GM21529 (cell line): ENCODE measurements at regions not wholly inside any gene's neighbourhood (a gene's known extent, or its start where the extent isn't known, plus 50 kb on each side); places are given as distances from the start of the nearest gene placed in this dataset.
"Not testable (repeated sequence)": the region's sequence is repeated elsewhere in the genome, so short reads cannot be mapped to it uniquely, and the experiment has no call there.

Experiments
- ATAC-seq: cut with Tn5 transposase; IDR thresholded peaks from one replicate; pipeline ENCODE4 v1.9.1; 2021; ENCODE audit not compliant: unreplicated experiment

GRCh38 chr13:21261487-21262216 is 85.2 kb downstream of the MRPL57 start:
- ATAC-seq = not testable (repeated sequence)

- ATAC-seq = not testable (repeated sequence)
Measured at GRCh38 chr13:21263909-21264308, 87.5 kb downstream of the MRPL57 start.

GRCh38 chr13:21268485-21268884 is 92.0 kb downstream of the MRPL57 start:
- ATAC-seq = not testable (repeated sequence)

DNA sequence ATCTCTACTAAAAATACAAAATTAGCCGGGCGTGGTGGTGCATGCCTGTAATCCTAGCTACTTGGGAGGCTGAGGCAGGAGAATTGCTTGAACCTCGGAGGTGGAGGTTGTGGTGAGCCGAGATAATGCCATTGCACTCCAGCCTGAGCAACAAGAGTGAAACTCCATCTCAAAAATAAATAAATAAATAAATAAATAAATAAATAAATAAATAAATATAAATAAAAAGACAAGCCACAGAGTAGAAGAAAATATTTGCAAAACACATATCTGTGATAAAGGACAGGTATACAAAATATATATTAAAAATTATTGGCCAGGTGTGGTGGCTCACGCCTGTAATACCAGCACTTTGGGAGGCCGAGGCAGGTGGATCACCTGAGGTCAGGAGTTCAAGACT is 96.0 kb downstream of the MRPL57 start:
- not testable (repeated sequence) for ATAC-seq

- ATAC-seq = not testable (repeated sequence)
Measured at GRCh38 chr13:21274457-21274856, 98.0 kb downstream of the MRPL57 start.

DNA sequence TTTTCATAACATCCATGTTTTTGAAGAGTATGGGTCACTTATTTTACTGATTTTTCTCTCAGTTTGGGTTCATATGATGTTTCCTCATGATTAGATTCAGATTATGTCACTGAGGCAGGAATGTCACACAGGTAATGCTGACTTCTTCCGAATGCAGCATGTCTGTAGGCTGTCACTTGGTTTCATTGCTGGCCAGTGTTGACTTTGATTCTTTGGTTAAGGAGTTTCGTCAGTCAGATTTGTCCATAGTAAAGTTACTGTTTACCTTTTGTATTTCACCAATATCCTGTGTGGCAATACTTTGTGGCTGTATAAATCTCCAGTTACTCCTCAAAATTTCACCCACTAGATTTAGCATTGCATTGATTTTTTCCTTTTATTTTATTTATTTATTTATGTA is 105.6 kb downstream of the MRPL57 start:
- no peak for ATAC-seq

DNA sequence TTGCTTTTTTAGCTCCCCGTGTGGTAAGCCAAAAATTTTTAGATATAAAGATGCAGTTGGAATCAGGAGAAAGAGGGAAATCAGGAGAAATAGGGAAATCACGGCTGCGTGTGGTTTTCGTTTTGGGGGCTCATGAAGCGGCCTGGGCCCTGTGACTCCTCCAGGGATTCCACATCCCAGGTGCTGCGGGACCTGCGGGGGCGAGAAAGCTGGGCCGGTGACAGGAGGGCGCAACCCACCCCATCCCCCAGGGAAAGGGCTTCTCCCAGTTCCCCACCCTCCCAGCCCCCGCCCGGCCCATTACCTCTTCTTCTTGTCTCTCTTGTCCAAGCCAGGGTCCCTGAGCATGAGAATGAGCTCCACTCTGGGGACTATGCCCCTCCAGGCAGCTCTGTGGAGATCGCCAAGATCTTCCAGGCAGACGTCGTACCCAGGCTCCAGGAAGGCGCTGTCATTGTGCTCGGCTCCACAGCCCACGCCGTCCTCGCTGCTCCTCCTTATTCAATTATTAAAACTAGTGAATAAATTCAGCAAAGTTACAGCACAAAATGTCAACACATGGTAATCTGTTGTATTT is 111.0 kb downstream of the MRPL57 start:
- ATAC-seq = no peak

DNA sequence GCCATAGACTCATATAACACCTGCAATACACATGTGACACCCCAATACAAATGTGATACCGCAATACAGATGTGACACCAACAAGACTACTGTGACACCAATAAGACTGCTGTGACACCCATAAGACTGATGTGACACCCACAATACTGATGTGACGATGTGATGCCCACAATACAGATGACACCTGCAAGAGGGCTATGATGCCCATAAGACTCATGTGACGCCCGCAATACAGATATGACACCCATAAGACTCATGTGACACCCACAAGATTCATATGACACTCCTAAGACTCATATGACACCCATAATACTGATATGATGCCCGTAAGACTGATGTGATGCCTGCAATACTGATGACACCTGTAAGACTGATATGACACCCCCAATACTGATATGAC is 113.0 kb downstream of the MRPL57 start:
- ATAC-seq = no peak

GRCh38 chr13:21290442-21291002 is 114.1 kb downstream of the MRPL57 start:
- not testable (repeated sequence) for ATAC-seq

DNA sequence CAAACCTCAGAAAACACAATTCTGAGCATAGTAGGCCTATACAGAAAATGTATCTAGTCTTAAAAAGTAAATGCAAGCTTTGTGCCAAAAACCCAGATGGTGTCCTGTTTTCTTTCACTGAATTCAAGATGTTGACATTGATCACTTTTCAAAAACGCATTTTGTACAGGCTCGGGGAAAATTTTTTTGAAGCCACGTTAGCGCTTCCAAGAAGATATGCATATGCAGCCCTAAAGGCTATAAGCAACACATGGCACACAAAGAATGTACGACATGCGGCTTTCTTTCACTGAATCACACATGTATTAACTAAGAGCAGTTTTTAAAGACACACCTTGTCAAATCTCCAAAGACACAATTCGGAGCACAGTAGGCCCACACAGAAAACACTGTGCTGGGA is 115.4 kb downstream of the MRPL57 start:
- no peak for ATAC-seq

DNA sequence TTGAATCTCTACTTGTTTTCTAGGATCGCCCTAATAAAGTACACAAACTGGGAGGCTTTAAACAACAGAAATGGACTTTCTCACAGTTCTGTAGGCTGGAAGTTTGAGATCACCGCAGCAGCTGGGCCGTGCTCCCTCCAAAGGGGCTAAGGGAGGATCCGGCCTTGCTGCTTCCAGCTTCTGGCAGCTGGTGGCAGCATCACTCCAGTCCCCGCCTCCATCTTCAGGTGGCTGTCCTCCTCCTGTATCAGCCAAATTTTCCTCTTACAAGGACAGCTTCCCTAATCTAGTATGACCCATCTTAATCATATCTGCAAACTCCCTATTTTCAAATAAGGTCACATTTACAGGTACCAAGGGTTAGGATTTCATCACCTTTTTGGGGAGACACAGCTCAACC is 120.5 kb downstream of the MRPL57 start:
- ATAC-seq = peak; percentile 41

DNA sequence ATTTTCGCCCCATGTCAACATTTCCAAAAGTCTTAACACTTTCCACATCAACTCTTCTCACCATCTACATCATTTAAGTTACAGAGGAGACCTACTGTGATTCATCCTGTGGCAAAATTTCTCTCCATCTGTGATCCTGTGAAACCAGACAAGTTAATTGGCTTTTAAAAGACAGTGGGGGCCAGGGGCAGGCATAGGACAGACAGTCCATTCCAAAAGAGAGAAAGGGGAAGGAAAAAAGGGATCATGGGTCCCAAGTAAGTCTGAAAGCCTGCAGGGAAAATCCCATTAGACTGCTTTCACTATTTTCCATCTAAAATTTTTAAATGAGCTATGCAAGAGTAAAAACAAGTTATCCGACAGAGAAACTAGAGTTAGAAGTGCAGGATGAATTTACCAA is 121.0 kb downstream of the MRPL57 start:
- ATAC-seq = no peak

DNA sequence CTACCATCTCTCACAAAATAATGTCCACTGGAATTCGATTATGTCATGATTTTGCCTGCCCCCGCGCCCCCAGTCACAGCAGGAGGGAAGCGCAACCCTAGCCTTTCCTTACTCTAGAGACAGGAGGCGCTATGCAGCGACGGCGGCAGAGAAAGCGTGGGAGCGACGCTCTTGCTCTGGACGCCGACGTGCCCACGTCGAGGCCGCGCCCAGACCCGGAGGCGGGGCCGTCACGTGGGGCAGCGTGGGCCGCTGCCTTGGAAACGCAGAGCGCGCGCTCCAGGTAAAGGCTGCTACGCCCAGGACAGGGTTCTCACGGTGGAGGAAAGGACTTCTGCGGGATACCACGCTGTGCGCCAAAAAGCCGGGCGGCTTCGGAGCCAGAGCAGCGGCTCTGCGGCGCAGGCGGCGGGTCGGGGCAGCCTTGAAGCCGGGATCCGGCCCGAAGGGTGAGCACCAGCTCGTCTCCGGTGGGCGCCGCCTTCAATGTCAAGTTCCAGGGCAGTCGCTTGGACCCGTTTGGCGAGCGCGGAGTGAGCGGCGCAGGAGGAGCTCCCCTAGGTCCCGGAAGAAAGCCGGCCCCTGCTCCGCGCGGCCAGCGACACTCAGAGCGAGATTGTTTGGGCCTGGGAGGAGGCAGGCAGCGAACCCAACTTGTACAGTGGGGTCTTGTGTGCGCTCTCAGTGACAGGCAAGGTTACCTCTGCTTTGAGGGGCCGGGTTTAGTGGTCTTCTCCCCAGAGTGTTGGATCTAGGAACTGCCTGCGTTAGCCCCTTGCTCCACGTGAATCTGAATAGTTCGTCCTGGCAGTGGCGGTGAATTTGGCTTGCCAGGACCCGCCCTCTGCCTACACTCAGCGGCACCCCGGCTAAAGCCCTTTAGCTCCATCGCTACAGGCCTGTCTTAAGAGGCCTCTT is 121.7 kb downstream of the MRPL57 start:
- ATAC-seq = peak; percentile 92

DNA sequence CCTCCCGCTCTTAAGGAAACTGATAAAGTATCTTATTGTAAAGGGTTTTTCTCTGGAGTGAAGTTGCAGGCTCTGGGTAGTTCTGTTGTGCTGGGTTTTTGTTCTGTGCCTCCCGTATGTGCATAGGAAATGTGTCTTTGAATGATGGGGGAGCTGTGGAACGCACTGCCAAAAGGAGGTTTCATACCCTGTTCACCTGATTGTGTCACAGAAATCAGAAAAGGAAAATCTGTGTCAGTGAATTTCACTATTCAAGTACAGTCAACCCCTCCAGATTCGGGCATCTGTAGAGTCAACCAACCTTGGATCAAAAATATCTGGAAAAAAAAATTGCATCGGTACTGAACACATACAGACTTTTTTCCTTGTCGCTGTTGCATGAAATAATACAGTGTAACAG is 127.8 kb downstream of the MRPL57 start:
- ATAC-seq = no peak

DNA sequence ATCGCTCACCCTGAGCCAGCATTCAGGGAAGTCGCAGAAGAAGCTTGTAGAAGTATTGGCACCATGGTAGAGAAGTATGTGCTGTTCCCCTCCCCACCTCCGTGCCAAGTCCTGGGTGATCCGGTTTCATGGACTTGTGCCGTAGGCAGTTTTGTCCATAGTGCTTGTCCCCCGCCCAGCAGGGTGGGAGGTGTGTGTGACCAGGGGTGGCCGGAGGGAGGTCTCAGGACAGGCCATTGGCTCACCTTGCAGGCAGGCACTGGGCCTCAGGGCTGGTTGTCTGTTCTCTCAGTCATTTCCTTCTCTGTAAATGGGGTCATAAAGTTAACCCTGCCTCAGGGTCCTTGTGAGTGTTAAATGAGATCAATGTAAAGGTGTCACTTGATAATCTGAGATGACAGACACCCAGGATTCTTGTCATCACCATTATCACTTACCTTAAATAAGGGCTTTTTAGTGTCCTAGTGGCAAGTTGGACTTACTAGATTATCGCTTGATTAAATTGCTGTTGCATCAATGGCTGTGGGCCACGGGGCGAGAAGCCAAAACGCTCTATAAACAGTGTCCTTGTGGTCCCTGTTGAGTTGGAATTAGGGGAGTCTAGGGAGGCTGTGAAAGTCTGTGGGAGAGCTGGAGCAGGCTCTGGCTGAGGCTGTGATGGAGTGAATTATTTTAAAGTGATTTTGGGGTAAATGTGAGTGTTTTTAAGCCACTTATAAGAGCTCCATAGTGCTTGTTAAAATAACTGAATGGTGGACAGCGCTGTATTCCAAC is 130.0 kb downstream of the MRPL57 start:
- ATAC-seq = not testable (repeated sequence)

GRCh38 chr13:21307158-21307557 is 130.7 kb downstream of the MRPL57 start:
- not testable (repeated sequence) for ATAC-seq

GRCh38 chr13:21308906-21309305 is 132.4 kb downstream of the MRPL57 start:
- ATAC-seq = no peak

DNA sequence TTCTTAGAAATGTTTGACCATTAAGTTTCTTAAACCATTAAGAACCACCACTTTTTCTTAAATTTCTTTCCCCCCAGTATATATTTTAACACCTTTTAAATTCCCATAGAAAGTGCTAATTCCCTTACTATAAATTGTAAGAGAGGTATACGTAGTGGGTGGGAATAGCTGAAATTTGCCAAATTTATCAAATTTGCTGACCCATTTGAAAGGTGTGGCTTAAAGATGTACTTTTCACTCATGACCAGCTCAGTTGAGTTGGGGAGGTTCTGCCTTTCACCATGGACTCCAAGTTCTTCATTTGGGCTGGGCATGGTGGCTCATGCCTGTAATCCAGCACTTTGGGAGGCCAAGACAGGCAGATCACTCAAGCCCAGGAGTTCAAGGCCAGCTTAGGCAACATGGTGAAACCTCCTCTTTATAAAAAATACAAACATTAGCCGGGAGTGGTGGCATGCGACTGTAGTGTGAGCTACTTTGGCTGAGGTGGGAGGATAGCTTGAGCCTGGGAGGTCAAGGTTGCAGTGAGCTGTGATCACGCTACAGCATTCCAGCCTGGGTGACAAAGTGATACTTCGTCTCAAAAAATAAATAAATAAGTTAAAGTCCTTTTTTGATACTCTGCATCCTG is 133.2 kb downstream of the MRPL57 start:
- no peak for ATAC-seq

GRCh38 chr13:21310220-21310619 is 133.8 kb downstream of the MRPL57 start:
- ATAC-seq = no peak

- not testable (repeated sequence) for ATAC-seq
Measured at GRCh38 chr13:21314976-21315375, 138.5 kb downstream of the MRPL57 start.
